HCEC 1CT (cell line): ENCODE measurements at regions not wholly inside any gene's neighbourhood (a gene's known extent, or its start where the extent isn't known, plus 50 kb on each side); places are given as distances from the start of the nearest gene placed in this dataset.
"Not testable (repeated sequence)": the region's sequence is repeated elsewhere in the genome, so short reads cannot be mapped to it uniquely, and the experiment has no call there.

Source experiments
- DNase-seq: peaks from one replicate; pipeline ENCODE4 v3.0.0-alpha.2; 2017

GRCh38 chr9:82880336-82881050 is 182.4 kb downstream of the RASEF start:
- no peak for DNase-seq

- no peak for DNase-seq
Measured at GRCh38 chr9:82882138-82882537, 180.8 kb downstream of the RASEF start.

- DNase-seq = no peak
Measured at GRCh38 chr9:82882748-82883147, 180.2 kb downstream of the RASEF start.

- DNase-seq = no peak
Measured at GRCh38 chr9:82883436-82883835, 179.5 kb downstream of the RASEF start.

GRCh38 chr9:82883974-82884373 is 179.0 kb downstream of the RASEF start:
- not testable (repeated sequence) for DNase-seq

GRCh38 chr9:82890401-82890800 is 172.5 kb downstream of the RASEF start:
- DNase-seq = no peak

GRCh38 chr9:82890865-82891264 is 172.1 kb downstream of the RASEF start:
- DNase-seq = no peak

GRCh38 chr9:82891321-82891720 is 171.6 kb downstream of the RASEF start:
- DNase-seq = no peak

GRCh38 chr9:82893549-82893948 is 169.4 kb downstream of the RASEF start:
- DNase-seq = no peak

GRCh38 chr9:82894548-82894947 is 168.4 kb downstream of the RASEF start:
- no peak for DNase-seq

GRCh38 chr9:82894961-82895821 is 167.8 kb downstream of the RASEF start:
- no peak for DNase-seq

GRCh38 chr9:82895822-82896110 is 167.2 kb downstream of the RASEF start:
- DNase-seq = no peak

GRCh38 chr9:82903503-82903902 is 159.4 kb downstream of the RASEF start:
- no peak for DNase-seq

GRCh38 chr9:82911996-82912395 is 150.9 kb downstream of the RASEF start:
- DNase-seq = no peak

- DNase-seq = no peak
Measured at GRCh38 chr9:82912645-82913044, 150.3 kb downstream of the RASEF start.

GRCh38 chr9:82916238-82916637 is 146.7 kb downstream of the RASEF start:
- DNase-seq = not testable (repeated sequence)

- DNase-seq = no peak
Measured at GRCh38 chr9:82920154-82920553, 142.8 kb downstream of the RASEF start.

- no peak for DNase-seq
Measured at GRCh38 chr9:82922686-82923085, 140.3 kb downstream of the RASEF start.

GRCh38 chr9:82923092-82923911 is 139.6 kb downstream of the RASEF start:
- no peak for DNase-seq

- DNase-seq = no peak
Measured at GRCh38 chr9:82923912-82924605, 138.9 kb downstream of the RASEF start.
